ENCODE measurements at regions not wholly inside any gene's neighbourhood (a gene's known extent, or its start where the extent isn't known, plus 50 kb on each side); places are given as distances from the start of the nearest gene placed in this dataset.

- TF ChIP-seq, protein P1, sequence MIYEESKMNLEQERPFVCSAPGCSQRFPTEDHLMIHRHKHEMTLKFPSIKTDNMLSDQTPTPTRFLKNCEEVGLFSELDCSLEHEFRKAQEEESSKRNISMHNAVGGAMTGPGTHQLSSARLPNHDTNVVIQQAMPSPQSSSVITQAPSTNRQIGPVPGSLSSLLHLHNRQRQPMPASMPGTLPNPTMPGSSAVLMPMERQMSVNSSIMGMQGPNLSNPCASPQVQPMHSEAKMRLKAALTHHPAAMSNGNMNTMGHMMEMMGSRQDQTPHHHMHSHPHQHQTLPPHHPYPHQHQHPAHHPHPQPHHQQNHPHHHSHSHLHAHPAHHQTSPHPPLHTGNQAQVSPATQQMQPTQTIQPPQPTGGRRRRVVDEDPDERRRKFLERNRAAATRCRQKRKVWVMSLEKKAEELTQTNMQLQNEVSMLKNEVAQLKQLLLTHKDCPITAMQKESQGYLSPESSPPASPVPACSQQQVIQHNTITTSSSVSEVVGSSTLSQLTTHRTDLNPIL (CRISPR knock-in tag; IDR thresholded peaks at IDR 0.05; ENCODE audit: low read depth): no peak
- TF ChIP-seq ZNF565 (CRISPR knock-in tag; conservative IDR thresholded peaks at IDR 0.05; ENCODE audit: low read depth): no peak
- TF ChIP-seq TCF4 (CRISPR knock-in tag; IDR thresholded peaks at IDR 0.05; ENCODE audit: borderline replicate concordance): no peak
- TF ChIP-seq PPARA (CRISPR knock-in tag; IDR thresholded peaks at IDR 0.05; ENCODE audit: borderline replicate concordance): no peak
- TF ChIP-seq CSDC2 (CRISPR knock-in tag; IDR thresholded peaks at IDR 0.05): no peak
Observed at GRCh38 chr10:81019029-81019890, 481.6 kb downstream of the SH2D4B start (continued).

DNA sequence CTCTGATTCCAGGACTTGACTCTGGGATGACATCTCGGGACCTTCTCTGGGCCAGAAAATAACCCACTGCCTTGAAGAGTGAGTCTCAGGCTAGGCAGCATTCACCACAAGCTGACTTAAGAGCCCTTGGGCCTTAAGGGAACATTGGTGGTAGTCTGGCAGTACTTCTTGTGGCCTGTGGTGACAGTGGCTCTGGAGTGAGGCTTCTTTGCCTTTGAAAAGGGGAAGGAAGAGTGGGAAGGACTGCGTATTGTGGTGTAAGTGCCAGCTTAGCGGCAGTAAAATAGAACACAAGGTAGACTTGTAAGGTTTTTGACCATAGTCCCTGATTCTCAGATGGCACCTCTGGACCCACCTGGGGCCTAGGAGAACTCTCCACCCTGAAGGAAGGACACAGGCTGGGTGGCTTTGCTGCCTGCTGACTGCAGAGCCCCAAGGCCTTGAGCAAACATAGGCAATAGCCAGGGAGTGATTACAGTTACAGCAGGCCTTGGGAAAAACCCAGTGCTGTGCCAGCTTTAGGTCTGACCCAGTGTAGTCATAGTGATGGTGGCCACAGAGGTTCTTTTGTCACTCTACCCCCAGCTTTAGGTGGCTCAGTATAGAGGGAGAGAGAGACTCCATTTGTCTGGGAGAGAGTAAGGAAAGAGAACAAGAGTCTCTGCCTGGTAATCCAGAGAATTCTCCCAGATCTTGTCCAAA, 483.9 kb downstream of the SH2D4B start:
- TF ChIP-seq ZFP30 (CRISPR knock-in tag; IDR thresholded peaks at IDR 0.05) (no peak), ZNF70 (CRISPR knock-in tag; IDR thresholded peaks at IDR 0.05) (no peak), RARB (CRISPR knock-in tag; IDR thresholded peaks at IDR 0.05) (no peak), BACH2 (CRISPR knock-in tag; IDR thresholded peaks at IDR 0.05; ENCODE audit: borderline replicate concordance) (no peak), POU6F1 (CRISPR knock-in tag; IDR thresholded peaks at IDR 0.05; ENCODE audit: borderline replicate concordance, low read depth) (no peak), ZC3H10 (CRISPR knock-in tag; IDR thresholded peaks at IDR 0.05) (no peak), PPARA (CRISPR knock-in tag; IDR thresholded peaks at IDR 0.05; ENCODE audit: borderline replicate concordance) (no peak), GLIS3 (CRISPR knock-in tag; IDR thresholded peaks at IDR 0.05) (no peak), TCF4 (CRISPR knock-in tag; IDR thresholded peaks at IDR 0.05; ENCODE audit: borderline replicate concordance) (no peak), ARNTL (CRISPR knock-in tag; IDR thresholded peaks at IDR 0.05; ENCODE audit: borderline replicate concordance, low read depth) (no peak), ZFP3 (CRISPR knock-in tag; IDR thresholded peaks at IDR 0.05) (no peak), ISL1 (CRISPR knock-in tag; IDR thresholded peaks at IDR 0.05) (no peak), CSDC2 (CRISPR knock-in tag; IDR thresholded peaks at IDR 0.05) (no peak)
- TF ChIP-seq, protein P2, sequence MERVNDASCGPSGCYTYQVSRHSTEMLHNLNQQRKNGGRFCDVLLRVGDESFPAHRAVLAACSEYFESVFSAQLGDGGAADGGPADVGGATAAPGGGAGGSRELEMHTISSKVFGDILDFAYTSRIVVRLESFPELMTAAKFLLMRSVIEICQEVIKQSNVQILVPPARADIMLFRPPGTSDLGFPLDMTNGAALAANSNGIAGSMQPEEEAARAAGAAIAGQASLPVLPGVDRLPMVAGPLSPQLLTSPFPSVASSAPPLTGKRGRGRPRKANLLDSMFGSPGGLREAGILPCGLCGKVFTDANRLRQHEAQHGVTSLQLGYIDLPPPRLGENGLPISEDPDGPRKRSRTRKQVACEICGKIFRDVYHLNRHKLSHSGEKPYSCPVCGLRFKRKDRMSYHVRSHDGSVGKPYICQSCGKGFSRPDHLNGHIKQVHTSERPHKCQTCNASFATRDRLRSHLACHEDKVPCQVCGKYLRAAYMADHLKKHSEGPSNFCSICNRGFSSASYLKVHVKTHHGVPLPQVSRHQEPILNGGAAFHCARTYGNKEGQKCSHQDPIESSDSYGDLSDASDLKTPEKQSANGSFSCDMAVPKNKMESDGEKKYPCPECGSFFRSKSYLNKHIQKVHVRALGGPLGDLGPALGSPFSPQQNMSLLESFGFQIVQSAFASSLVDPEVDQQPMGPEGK (CRISPR knock-in tag; IDR thresholded peaks at IDR 0.05; ENCODE audit: borderline replicate concordance): no peak
- TF ChIP-seq, protein P1 (CRISPR knock-in tag; IDR thresholded peaks at IDR 0.05; ENCODE audit: low read depth): no peak
- TF ChIP-seq, protein P3, sequence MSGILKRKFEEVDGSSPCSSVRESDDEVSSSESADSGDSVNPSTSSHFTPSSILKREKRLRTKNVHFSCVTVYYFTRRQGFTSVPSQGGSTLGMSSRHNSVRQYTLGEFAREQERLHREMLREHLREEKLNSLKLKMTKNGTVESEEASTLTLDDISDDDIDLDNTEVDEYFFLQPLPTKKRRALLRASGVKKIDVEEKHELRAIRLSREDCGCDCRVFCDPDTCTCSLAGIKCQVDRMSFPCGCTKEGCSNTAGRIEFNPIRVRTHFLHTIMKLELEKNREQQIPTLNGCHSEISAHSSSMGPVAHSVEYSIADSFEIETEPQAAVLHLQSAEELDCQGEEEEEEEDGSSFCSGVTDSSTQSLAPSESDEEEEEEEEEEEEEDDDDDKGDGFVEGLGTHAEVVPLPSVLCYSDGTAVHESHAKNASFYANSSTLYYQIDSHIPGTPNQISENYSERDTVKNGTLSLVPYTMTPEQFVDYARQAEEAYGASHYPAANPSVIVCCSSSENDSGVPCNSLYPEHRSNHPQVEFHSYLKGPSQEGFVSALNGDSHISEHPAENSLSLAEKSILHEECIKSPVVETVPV (CRISPR knock-in tag; IDR thresholded peaks at IDR 0.05): no peak
- no peak for ATAC-seq

DNA sequence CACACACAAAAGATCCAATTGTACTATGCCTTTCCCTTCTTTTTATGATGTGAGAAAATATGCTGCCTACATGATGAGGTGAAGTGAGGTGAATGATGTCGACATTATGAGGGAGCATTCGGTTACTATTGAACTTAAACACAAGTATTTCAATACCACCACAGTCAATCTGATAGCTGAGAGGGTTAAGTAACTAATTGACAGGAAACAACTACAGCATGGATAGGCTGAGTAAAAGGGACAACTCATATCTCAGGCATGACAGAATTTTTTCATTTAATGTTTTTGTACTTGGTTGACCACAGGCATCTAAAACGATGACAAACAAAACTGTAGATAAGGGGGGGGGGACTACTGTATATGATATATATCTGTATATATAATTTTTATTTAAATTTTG, 488.9 kb downstream of the SH2D4B start:
- no peak for TF ChIP-seq ZFP3 (CRISPR knock-in tag; IDR thresholded peaks at IDR 0.05)
- no peak for TF ChIP-seq ARNTL (CRISPR knock-in tag; IDR thresholded peaks at IDR 0.05; ENCODE audit: borderline replicate concordance, low read depth)
- no peak for TF ChIP-seq ZFP30 (CRISPR knock-in tag; IDR thresholded peaks at IDR 0.05)
- TF ChIP-seq ZNF70 (CRISPR knock-in tag; IDR thresholded peaks at IDR 0.05): no peak
- TF ChIP-seq, protein P3 (CRISPR knock-in tag; IDR thresholded peaks at IDR 0.05): no peak
- TF ChIP-seq OSR1 (CRISPR knock-in tag; IDR thresholded peaks at IDR 0.05): no peak
- no peak for TF ChIP-seq BACH2 (CRISPR knock-in tag; IDR thresholded peaks at IDR 0.05; ENCODE audit: borderline replicate concordance)
- ATAC-seq: no peak
